Mesothelial cell of epicardium (in vitro differentiated cells): ENCODE measurements at regions not wholly inside any gene's neighbourhood (a gene's known extent, or its start where the extent isn't known, plus 50 kb on each side); places are given as distances from the start of the nearest gene placed in this dataset.
"Not testable (repeated sequence)": the region's sequence is repeated elsewhere in the genome, so short reads cannot be mapped to it uniquely, and the experiment has no call there.

Source experiments
- DNase-seq, 2 experiments: peaks; one replicate each; pipeline ENCODE4 v3.0.0; 2021; ENCODE audit warnings: low spot score in 2 of 2; ENCODE audit not compliant: unreplicated experiment in 2 of 2
- H3K27ac Mint-ChIP-seq: 2 replicates; pipeline ENCODE4 v1.8.0; 2021; ENCODE audit warnings: mixed read lengths
- H3K27me3 Mint-ChIP-seq: 2 replicates; pipeline ENCODE4 v1.8.0; 2021; ENCODE audit warnings: low read depth, mixed read lengths
- H3K36me3 Mint-ChIP-seq: 2 replicates; pipeline ENCODE4 v1.8.0; 2021; ENCODE audit warnings: mixed read lengths
- H3K4me1 Mint-ChIP-seq: 2 replicates; pipeline ENCODE4 v1.8.0; 2021; ENCODE audit warnings: mixed read lengths
- H3K4me3 Mint-ChIP-seq: 2 replicates; pipeline ENCODE4 v1.8.0; 2021; ENCODE audit warnings: mild to moderate bottlenecking, moderate library complexity, mixed read lengths
- H3K9me3 Mint-ChIP-seq: 2 replicates; pipeline ENCODE4 v1.8.0; 2021; ENCODE audit warnings: mixed read lengths
- CTCF ChIP-seq: fragments of 200-600 bp; sonication (generic); IDR thresholded peaks from one replicate; pipeline ENCODE4 v1.5.0; 2021; ENCODE audit warnings: antibody characterized with exemption; ENCODE audit not compliant: unreplicated experiment

- Mint-ChIP-seq H3K27ac (no peak overlapping the region), H3K4me1 (peaks cover 4% of the 10 kb centered on the region), H3K36me3 (no peaks in the 10 kb centered on the region), H3K9me3 (peaks cover 3% of the 10 kb centered on the region), H3K27me3 (no peaks in the 10 kb centered on the region), H3K4me3 (no peak overlapping the region)
- TF ChIP-seq CTCF: no peak
- DNase-seq: no peak
These were observed 132.3 kb upstream of the TFPI start for GRCh38 chr2:187686416-187687024.

DNA sequence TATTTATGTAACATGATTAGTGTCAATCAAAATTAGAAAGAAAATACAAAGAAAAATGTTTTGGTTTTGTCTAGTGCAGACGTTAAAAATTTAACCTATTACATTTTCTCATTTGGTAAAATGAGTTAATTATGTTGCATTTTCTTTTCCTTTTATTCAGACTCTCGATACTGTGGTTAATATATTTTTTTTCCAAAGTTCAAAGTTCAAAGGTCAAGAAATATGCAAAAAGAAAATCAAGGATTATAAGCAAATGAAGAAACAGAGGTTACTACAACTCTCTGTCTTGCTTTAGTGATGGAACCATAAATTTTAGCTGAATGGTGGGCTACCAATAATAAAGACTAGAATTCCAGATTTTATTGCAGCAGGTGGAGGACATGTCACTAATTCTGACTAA is 133.3 kb upstream of the TFPI start:
- H3K9me3 Mint-ChIP-seq: peaks cover 3% of the 10 kb centered on the region
- no peak overlapping the region for H3K27ac Mint-ChIP-seq
- H3K4me3 Mint-ChIP-seq: no peak overlapping the region
- H3K4me1 Mint-ChIP-seq: peaks cover 4% of the 10 kb centered on the region
- H3K36me3 Mint-ChIP-seq: no peaks in the 10 kb centered on the region
- no peaks in the 10 kb centered on the region for H3K27me3 Mint-ChIP-seq
- DNase-seq: no peak
- no peak for TF ChIP-seq CTCF

DNA sequence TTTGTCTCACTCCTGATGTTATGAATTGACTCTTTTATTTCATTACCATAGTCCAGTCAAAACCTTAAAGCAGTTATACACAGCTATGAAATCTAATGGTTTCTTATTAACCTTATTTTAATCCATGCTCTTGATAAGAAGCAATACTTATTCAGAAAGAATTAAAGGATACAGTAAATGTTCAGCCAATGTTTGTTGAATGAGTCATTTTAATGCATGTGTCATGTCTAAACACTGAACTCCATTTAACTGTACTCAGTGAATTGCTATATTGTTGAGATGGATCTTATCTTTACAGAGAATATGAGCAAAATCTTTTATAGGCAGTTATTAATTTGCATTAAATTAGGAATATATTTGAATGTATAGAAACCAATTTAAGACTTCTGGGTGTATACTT is 135.1 kb upstream of the TFPI start:
- TF ChIP-seq CTCF: no peak
- Mint-ChIP-seq H3K4me1 (no peaks in the 10 kb centered on the region), H3K27ac (no peak overlapping the region), H3K36me3 (no peaks in the 10 kb centered on the region), H3K27me3 (no peaks in the 10 kb centered on the region), H3K9me3 (peaks cover 3% of the 10 kb centered on the region), H3K4me3 (no peak overlapping the region)
- DNase-seq: no peak

GRCh38 chr2:187693923-187694322 is 139.7 kb upstream of the TFPI start:
- H3K4me1 Mint-ChIP-seq: no peaks in the 10 kb centered on the region
- H3K27me3 Mint-ChIP-seq: no peaks in the 10 kb centered on the region
- H3K4me3 Mint-ChIP-seq: no peak overlapping the region
- no peak for DNase-seq
- H3K27ac Mint-ChIP-seq: no peak overlapping the region
- H3K36me3 Mint-ChIP-seq: no peaks in the 10 kb centered on the region
- H3K9me3 Mint-ChIP-seq: peaks cover 7% of the 10 kb centered on the region
- TF ChIP-seq CTCF: no peak

- not testable (repeated sequence) for H3K4me3 Mint-ChIP-seq, H3K4me1 Mint-ChIP-seq, H3K27me3 Mint-ChIP-seq, DNase-seq, H3K27ac Mint-ChIP-seq, H3K9me3 Mint-ChIP-seq, H3K36me3 Mint-ChIP-seq
These were observed 142.4 kb upstream of the TFPI start for GRCh38 chr2:187696644-187697043.

DNA sequence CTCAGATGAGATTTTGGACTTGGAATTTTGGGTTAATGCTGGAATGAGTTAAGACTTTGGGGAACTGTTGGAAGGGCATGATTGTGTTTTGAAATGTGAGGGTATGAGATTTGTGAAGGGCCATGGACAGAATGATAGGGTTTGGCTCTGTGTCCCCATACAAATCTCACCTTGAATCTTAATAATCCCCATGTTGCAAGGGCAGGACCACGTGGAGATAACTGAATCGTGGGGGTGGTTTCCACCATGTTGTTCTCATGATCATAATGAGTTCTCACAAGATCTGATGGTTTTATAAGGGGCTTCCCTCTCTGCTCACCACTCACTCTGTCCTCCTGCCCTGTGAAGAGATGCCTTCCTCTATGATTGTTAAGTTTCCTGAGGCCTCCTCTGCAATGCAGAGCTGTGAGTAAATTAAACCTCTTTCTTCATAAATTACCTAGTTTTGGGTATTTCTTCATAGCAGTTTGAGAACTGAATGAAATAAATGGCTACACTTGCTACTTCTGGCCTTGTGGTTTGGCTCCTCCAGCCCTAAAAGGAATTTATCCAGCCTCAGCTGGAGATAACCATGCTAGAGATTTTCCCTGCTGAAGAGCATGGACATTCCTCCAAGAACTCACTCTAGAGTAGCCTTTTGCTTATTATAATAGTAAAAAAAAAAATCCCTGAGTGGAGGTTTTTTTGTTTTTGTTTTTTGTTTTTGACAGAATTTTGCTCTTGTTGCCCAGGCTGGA is 144.3 kb upstream of the TFPI start:
- H3K4me1 Mint-ChIP-seq: no peaks in the 10 kb centered on the region
- no peak overlapping the region for H3K27ac Mint-ChIP-seq
- no peaks in the 10 kb centered on the region for H3K27me3 Mint-ChIP-seq
- H3K9me3 Mint-ChIP-seq: peaks cover 18% of the 10 kb centered on the region
- H3K36me3 Mint-ChIP-seq: peaks cover 2% of the 10 kb centered on the region
- DNase-seq: no peak
- no peak overlapping the region for H3K4me3 Mint-ChIP-seq
- TF ChIP-seq CTCF: no peak
